Upper lobe of right lung (tissue), 1 donor: ENCODE measurements at regions not wholly inside any gene's neighbourhood (a gene's known extent, or its start where the extent isn't known, plus 50 kb on each side); places are given as distances from the start of the nearest gene placed in this dataset.
A peak's percentile ranks its signal among the peaks of the same experiment; 100 is the strongest.

Source experiments
- ATAC-seq: fragments of 200-7000 bp; cut with Tn5 transposase; one replicate; pipeline ENCODE4 v1.9.1; 2020; ENCODE audit warnings: mild to moderate bottlenecking, moderate library complexity
- DNase-seq: peaks from one replicate; pipeline ENCODE4 v3.0.0-alpha.2; 2020
- H3K27ac ChIP-seq: fragments of 200-600 bp; one replicate; pipeline ENCODE4 v1.8.0; 2022
- H3K27me3 ChIP-seq: fragments of 200-600 bp; one replicate; pipeline ENCODE4 v1.8.0; 2022; ENCODE audit warnings: mild to moderate bottlenecking
- H3K36me3 ChIP-seq: fragments of 200-600 bp; one replicate; pipeline ENCODE4 v1.8.0; 2022
- H3K4me1 ChIP-seq: fragments of 200-600 bp; one replicate; pipeline ENCODE4 v1.8.0; 2022
- H3K4me3 ChIP-seq: fragments of 200-600 bp; one replicate; pipeline ENCODE4 v1.8.0; 2022; ENCODE audit warnings: mild to moderate bottlenecking
- H3K9me3 ChIP-seq: fragments of 200-600 bp; one replicate; pipeline ENCODE4 v1.8.0; 2022
- intact Hi-C: fragments of 100-400 bp; cut with DNase I; formaldehyde crosslinking; loops from one replicate; pipeline ENCODE4 v1.11.0; 2022
- TF ChIP-seq, protein P1 (sequence below): fragments of 200-600 bp; IDR thresholded peaks from one replicate; pipeline ENCODE4 v1.8.0; 2022; ENCODE audit warnings: antibody characterized with exemption
- donor health status: DM: no; HTN: yes; CAD: no; lungs with severe emphysema.

DNA sequence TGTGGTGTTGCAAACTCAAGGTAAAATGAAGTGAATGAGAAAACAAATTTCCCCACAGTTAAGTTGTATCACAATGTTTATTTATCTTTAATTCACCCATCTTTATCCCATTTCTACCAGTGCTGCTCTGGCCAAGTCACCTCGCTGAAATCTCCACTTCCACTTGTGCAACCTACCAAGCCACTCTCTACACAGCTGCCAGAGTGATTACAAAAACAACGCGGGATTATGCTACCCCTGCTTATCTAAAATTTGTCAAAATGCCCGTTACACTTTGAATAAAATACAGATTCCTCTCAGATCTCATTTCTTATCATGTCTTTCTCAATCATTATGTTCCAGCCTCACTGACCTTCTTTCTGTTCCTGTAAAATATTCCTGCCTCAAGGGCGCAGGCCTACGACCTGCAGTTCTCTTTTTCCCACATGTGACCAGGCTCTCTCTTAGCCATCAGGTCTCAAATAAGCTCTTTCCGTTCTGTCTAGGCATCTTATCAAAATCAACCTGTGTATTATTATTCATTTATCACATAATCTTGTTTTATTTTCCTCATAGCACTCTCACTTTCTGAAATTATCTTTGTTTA lies 95.6 kb downstream of the NTMT2 start:
- Histone ChIP-seq H3K4me1 (no peaks in the 10 kb centered on the region), H3K27me3 (no peaks in the 10 kb centered on the region), H3K36me3 (no peaks in the 10 kb centered on the region), H3K9me3 (no peaks in the 10 kb centered on the region), H3K27ac (no peak overlapping the region), H3K4me3 (no peak overlapping the region)
- ATAC-seq, result no peak
- intact Hi-C loops, result no loop called here
- no peak for DNase-seq
- TF ChIP-seq, protein P1, sequence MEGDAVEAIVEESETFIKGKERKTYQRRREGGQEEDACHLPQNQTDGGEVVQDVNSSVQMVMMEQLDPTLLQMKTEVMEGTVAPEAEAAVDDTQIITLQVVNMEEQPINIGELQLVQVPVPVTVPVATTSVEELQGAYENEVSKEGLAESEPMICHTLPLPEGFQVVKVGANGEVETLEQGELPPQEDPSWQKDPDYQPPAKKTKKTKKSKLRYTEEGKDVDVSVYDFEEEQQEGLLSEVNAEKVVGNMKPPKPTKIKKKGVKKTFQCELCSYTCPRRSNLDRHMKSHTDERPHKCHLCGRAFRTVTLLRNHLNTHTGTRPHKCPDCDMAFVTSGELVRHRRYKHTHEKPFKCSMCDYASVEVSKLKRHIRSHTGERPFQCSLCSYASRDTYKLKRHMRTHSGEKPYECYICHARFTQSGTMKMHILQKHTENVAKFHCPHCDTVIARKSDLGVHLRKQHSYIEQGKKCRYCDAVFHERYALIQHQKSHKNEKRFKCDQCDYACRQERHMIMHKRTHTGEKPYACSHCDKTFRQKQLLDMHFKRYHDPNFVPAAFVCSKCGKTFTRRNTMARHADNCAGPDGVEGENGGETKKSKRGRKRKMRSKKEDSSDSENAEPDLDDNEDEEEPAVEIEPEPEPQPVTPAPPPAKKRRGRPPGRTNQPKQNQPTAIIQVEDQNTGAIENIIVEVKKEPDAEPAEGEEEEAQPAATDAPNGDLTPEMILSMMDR, result no peak

DNA sequence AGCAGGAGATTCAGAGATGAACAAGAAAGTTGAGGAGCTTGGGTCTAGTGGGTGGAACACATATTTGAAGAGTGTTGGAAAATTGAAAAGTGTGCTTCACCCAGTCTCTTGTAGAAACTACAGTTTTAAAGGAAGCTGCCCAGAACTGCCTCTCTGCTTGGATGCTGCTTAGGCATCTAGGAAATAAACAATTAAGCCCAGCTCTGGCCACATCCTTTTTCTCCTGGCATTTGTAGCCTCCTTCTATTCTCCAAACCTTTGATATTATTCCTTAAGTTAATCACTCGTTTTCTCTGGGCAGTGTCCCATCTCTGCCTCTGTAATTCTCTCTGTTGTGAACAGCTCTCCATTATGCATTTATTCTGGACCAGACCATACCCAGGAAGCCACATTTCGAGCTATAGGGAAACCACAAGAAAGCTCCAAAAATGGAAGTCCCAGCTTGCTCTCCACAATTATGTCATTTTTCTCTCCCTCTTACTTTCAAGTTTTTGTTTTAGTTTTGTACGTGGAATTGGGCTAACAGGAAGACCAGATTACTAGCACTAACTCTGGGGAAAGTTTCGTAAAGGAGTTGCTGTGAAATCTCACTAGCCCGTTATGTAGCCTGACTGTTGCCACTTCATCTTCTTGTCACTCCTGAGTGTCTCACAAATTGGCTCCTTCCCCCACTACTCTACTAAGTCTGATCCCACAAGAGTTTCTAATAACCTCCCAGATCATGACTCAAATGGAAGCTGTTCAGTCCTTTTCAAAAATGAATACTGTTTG lies 102.2 kb downstream of the NTMT2 start:
- intact Hi-C loops, result no loop called here
- no peaks in the 10 kb centered on the region for H3K36me3 ChIP-seq
- no peaks in the 10 kb centered on the region for H3K4me1 ChIP-seq
- ATAC-seq (no peak), DNase-seq (no peak)
- TF ChIP-seq, protein P1, result no peak
- no peaks in the 10 kb centered on the region for H3K9me3 ChIP-seq
- no peak overlapping the region for H3K27ac ChIP-seq
- no peaks in the 10 kb centered on the region for H3K27me3 ChIP-seq
- H3K4me3 ChIP-seq, result no peak overlapping the region

DNA sequence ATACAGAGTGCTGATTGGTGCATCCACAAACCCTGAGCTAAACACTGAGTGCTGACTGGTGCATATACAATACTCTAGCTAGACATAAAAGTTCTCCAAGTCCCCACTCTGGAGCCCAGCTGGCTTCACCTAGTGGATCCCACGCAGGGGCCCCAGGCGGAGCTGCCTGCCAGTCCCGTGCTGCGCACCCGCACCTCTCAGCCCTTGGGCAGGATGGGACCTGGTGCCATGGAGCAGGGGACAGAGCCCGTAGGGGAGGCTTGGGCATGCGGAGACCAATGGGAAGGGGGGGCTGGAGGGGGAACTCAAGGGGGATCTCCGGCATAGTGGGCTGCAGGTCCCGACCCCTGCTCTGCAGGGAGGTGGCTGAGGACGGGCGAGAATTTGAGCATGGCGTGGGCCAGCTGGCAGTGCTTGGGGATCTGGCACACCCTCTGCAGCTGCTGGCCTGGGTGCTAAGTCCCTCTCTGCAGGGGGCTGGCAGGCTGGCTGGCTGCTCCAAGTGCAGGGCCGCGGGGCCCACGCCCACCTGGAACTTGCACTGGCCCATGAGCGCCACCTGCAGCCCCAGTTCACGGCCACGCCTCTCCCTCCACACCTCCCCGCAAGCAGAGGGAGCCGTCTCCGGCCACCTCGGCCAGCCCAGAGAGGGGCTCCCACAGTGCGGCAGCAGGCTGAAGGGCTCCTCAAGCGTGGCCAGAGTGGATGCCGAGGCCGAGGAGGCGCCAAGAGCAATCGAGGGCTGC lies 104.9 kb downstream of the NTMT2 start:
- no peaks in the 10 kb centered on the region for H3K9me3 ChIP-seq
- H3K36me3 ChIP-seq, result no peaks in the 10 kb centered on the region
- no peaks in the 10 kb centered on the region for H3K4me1 ChIP-seq
- intact Hi-C loops, result no loop called here
- DNase-seq (no peak), ATAC-seq (peak; percentile 37)
- no peaks in the 10 kb centered on the region for H3K27me3 ChIP-seq
- TF ChIP-seq, protein P1, result no peak
- H3K4me3 ChIP-seq, result no peak overlapping the region
- no peak overlapping the region for H3K27ac ChIP-seq

DNA sequence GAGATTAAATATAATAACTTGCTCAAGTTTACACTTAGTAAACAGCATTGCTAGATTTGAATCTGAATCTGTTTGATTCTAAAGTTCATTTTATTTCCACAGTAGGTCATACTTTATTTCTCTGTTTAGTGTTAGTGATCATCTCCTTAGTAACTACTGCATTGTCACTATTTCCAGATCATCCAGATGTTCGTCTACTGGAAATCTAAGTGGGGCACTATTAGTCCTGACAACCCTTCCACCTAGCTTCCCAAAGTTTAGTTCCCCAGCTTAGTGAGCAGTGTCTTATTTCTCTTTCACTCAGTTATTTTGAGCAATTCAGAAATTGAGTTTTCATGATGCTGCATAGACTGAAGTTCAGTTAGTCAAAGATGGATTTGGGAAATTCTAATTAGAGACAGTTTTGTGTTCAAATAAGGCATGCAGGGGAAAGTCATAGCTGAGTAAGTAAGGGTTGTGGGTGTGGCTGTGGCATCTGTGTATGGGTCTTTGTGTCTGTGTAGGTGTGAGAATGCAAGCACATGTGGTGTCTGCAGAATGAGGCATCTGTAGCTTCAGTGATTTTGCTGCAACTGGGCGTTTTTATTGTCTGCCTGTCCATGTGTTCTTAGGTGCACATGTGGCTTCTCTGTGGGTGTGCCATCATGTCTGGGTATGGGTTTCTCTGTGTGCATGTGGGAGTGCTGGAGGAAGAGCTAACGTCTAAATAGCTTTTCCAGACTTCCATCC lies 107.3 kb downstream of the NTMT2 start:
- Histone ChIP-seq H3K4me1 (no peaks in the 10 kb centered on the region), H3K4me3 (no peak overlapping the region), H3K9me3 (no peaks in the 10 kb centered on the region), H3K27ac (no peak overlapping the region), H3K36me3 (no peaks in the 10 kb centered on the region), H3K27me3 (no peaks in the 10 kb centered on the region)
- ATAC-seq, result no peak
- intact Hi-C loops, result no loop called here
- TF ChIP-seq, protein P1, result no peak
- no peak for DNase-seq

DNA sequence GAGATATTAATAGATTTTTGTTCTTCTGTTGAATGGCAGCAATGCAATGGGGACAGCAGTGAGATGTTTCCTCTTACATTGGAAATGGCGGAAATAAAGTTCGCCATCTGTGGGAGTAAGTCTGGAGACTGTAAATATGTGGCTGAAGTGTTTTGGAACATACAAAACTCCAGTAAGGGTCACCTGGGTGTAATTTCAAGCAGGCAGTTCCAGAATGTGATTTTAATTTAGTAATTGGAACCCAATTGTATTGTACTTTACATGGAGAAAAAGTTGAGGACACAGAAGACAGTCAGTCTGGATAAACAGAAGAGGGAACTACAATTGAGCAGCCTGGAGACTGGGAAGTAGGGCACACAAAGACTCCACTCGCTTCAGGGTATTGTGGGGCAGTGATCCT lies 108.6 kb downstream of the NTMT2 start:
- intact Hi-C loops, result no loop called here
- H3K27me3 ChIP-seq, result no peaks in the 10 kb centered on the region
- H3K36me3 ChIP-seq, result no peaks in the 10 kb centered on the region
- TF ChIP-seq, protein P1, result no peak
- DNase-seq, result no peak
- H3K4me1 ChIP-seq, result no peaks in the 10 kb centered on the region
- no peak overlapping the region for H3K4me3 ChIP-seq
- H3K9me3 ChIP-seq, result no peaks in the 10 kb centered on the region
- no peak for ATAC-seq
- no peak overlapping the region for H3K27ac ChIP-seq
